ENCODE measurements at regions not wholly inside any gene's neighbourhood (a gene's known extent, or its start where the extent isn't known, plus 50 kb on each side); places are given as distances from the start of the nearest gene placed in this dataset.

GRCh38 chr9:650362-650761 lies 191.1 kb upstream of the DMRT1 start:
- Histone ChIP-seq H4K8ac (ENCODE audit: extremely low read depth, insufficient read depth, low read length) (no peak overlapping the region), H3K36me3 (ENCODE audit: control insufficient read depth in 2 of 4, insufficient read depth in 4 of 4, low read length in 3 of 4) (no peaks in the 10 kb centered on the region), H3K4ac (replicated peaks; ENCODE audit: insufficient read length, low read depth, low read length) (no peak overlapping the region), H2BK20ac (ENCODE audit: low read length) (no peak overlapping the region; the same call in 1 of the 2 replicates), H2BK120ac (replicated peaks; ENCODE audit: low read depth, low read length) (no peak overlapping the region), H2AK5ac (ENCODE audit: low read depth, low read length) (no peak overlapping the region), H3K4me3 (ENCODE audit: extremely low read depth in 1 of 4, insufficient read depth in 2 of 4, low read depth in 3 of 4, low read length in 4 of 4) (peak overlapping the region in 1 of 4 experiments; percentile 44; a peak in 1 of 8 replicates), H3K27ac (ENCODE audit: low read depth, low read length) (no peak overlapping the region), H3K9ac (replicated peaks in 1 of 4; ENCODE audit: extremely low read depth in 1 of 4, low read depth in 3 of 4, low read length in 3 of 4) (no peak overlapping the region), H3K23ac (ENCODE audit: insufficient read length) (no peak overlapping the region), H4K20me1 (replicated peaks in 1 of 2; ENCODE audit: control insufficient read depth in 1 of 2, insufficient read depth in 2 of 2, low read length in 2 of 2) (peaks cover 0 to 7% of the 10 kb centered on the region in 2 experiments), H3K4me1 (replicated peaks in 1 of 4; ENCODE audit: control insufficient read depth in 3 of 4, insufficient read depth in 4 of 4, low read length in 3 of 4) (peaks cover 4 to 14% (median 10%) of the 10 kb centered on the region in 4 experiments; a peak in 6 of 7 replicates), H2BK12ac (ENCODE audit: low read depth, low read length) (no peak overlapping the region), H4K5ac (ENCODE audit: insufficient read length, low read depth, low read length) (no peak overlapping the region), H2AFZ (ENCODE audit: low read length) (no peak overlapping the region), H3K23me2 (ENCODE audit: low read depth, low read length) (no peaks in the 10 kb centered on the region), H3K56ac (replicated peaks; ENCODE audit: insufficient read length, low read depth, low read length) (no peak overlapping the region), H3K27me3 (replicated peaks in 1 of 4; ENCODE audit: control insufficient read depth in 3 of 4, extremely low read depth in 1 of 4, insufficient read depth in 3 of 4, low read length in 3 of 4) (no peaks in the 10 kb centered on the region), H4K91ac (replicated peaks; ENCODE audit: insufficient read length, low read length) (no peak overlapping the region), H2BK5ac (ENCODE audit: low read depth, low read length) (no peak overlapping the region), H3K9me3 (ENCODE audit: insufficient read depth in 2 of 2, low read depth in 1 of 2, low read length in 1 of 2) (no peaks in the 10 kb centered on the region), H3K79me1 (ENCODE audit: low read depth, low read length) (no peaks in the 10 kb centered on the region; the same call in 1 of the 2 replicates), H3K14ac (ENCODE audit: insufficient read length) (no peak overlapping the region), H3K79me2 (ENCODE audit: control insufficient read depth in 1 of 2, insufficient read depth in 2 of 2, low read length in 2 of 2) (no peaks in the 10 kb centered on the region), H2BK15ac (ENCODE audit: low read length) (no peak overlapping the region; the same call in 1 of the 2 replicates), H3K18ac (ENCODE audit: extremely low read depth, low read length) (no peak overlapping the region), H3K4me2 (ENCODE audit: insufficient read depth in 1 of 2, low read depth in 2 of 2, low read length in 2 of 2) (peak overlapping the region; percentile 48 to 49; a peak in 3 of 4 replicates)
- POLR2A ChIA-PET (ENCODE audit: partially characterized antibody), result no interaction called here
- DNase-seq (ENCODE audit: low read depth in 1 of 2, low spot score in 2 of 2), result no peak
- CTCF ChIA-PET (ENCODE audit: partially characterized antibody), result interaction anchor here (0.6 to 1.8 kb wide), 4 partner anchors 22 to 114 kb away, joined by 3 to 4 read pairs (median 3); no protein-coding TSS in a partner anchor
- FAIRE-seq, result peak; percentile 81
- 88% methylated on average over 1 of the region's 1 CpG; no CpG with 5 or more reads in 1 of the 2 experiments for WGBS, 2 experiments (ENCODE audit: extremely low coverage in 1 of 2, insufficient coverage in 1 of 2, insufficient read length in 1 of 2, insufficient replicate concordance in 2 of 2, low coverage in 1 of 2, low lambda C conversion rate in 2 of 2, missing lambda C conversion rate in 1 of 2)
- TF ChIP-seq NANOG (IDR thresholded peaks at IDR 0.05; ENCODE audit: insufficient read depth, low read depth, low read length, poor library complexity, severe bottlenecking), result no peak
- TF ChIP-seq, protein P1, sequence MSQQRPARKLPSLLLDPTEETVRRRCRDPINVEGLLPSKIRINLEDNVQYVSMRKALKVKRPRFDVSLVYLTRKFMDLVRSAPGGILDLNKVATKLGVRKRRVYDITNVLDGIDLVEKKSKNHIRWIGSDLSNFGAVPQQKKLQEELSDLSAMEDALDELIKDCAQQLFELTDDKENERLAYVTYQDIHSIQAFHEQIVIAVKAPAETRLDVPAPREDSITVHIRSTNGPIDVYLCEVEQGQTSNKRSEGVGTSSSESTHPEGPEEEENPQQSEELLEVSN (IDR thresholded peaks at IDR 0.05), result no peak
- no peak for TF ChIP-seq YY1 (IDR thresholded peaks at IDR 0.05; ENCODE audit: low read depth, low read length)
- TF ChIP-seq TCF12 (IDR thresholded peaks at IDR 0.05; ENCODE audit: low read depth, low read length), result no peak
- no peak for TF ChIP-seq RNF2 (IDR thresholded peaks at IDR 0.05; ENCODE audit: borderline replicate concordance, low read depth, low read length, missing control alignments, poor library complexity, severe bottlenecking)
- TF ChIP-seq ZNF274 (IDR thresholded peaks at IDR 0.05; ENCODE audit: borderline replicate concordance, extremely low read depth, low read length), result no peak
- TF ChIP-seq ATF3 (IDR thresholded peaks at IDR 0.05; ENCODE audit: insufficient read depth, low read depth, low read length), result no peak
- no peak for TF ChIP-seq RXRA (IDR thresholded peaks at IDR 0.05; ENCODE audit: insufficient read depth, low read depth, low read length)
- no peak for TF ChIP-seq SIN3A (conservative IDR thresholded peaks at IDR 0.05 in 1 of 2, IDR thresholded peaks at IDR 0.05 in 1 of 2; ENCODE audit: low read depth in 1 of 2, low read length in 2 of 2)
- no peak for TF ChIP-seq POLR2AphosphoS5 (IDR thresholded peaks at IDR 0.05; ENCODE audit: low read depth, low read length)

Data from H1 (cell line).